HEK293 (cell line): ENCODE measurements at regions not wholly inside any gene's neighbourhood (a gene's known extent, or its start where the extent isn't known, plus 50 kb on each side); places are given as distances from the start of the nearest gene placed in this dataset.

Source experiments
- MZF1 ChIP-seq: fragments of 450-650 bp; formaldehyde crosslinking; IDR thresholded peaks from 2 replicates; pipeline ENCODE4 v1.5.1; 2017; ENCODE audit warnings: missing biosample characterization, missing genetic modification characterization, borderline replicate concordance
- YY1 ChIP-seq: fragments of 450-650 bp; formaldehyde crosslinking; IDR thresholded peaks from 2 replicates; pipeline ENCODE4 v1.5.1; 2018; ENCODE audit warnings: missing biosample characterization, missing genetic modification characterization
- ZBTB17 ChIP-seq: fragments of 450-650 bp; formaldehyde crosslinking; IDR thresholded peaks from 2 replicates; pipeline ENCODE4 v1.5.1; 2016; ENCODE audit warnings: missing biosample characterization, missing genetic modification characterization
- ZBTB21 ChIP-seq: fragments of 450-650 bp; formaldehyde crosslinking; IDR thresholded peaks from 2 replicates; pipeline ENCODE4 v1.5.1; 2017; ENCODE audit warnings: missing biosample characterization, missing genetic modification characterization
- ZNF423 ChIP-seq: fragments of 450-650 bp; formaldehyde crosslinking; IDR thresholded peaks from 2 replicates; pipeline ENCODE4 v1.5.1; 2016; ENCODE audit warnings: missing biosample characterization, missing genetic modification characterization
- TF ChIP-seq, protein P1 (sequence below): fragments of 450-650 bp; formaldehyde crosslinking; IDR thresholded peaks from 2 replicates; pipeline ENCODE4 v1.5.1; 2016; ENCODE audit warnings: missing biosample characterization, missing genetic modification characterization
- TF ChIP-seq, protein P2 (sequence below): fragments of 450-650 bp; formaldehyde crosslinking; IDR thresholded peaks from 2 replicates; pipeline ENCODE4 v1.5.1; 2017; ENCODE audit warnings: missing biosample characterization, missing genetic modification characterization

GRCh38 chr14:58796242-58797009 is 158.7 kb downstream of the DACT1 start:
- TF ChIP-seq, protein P1, sequence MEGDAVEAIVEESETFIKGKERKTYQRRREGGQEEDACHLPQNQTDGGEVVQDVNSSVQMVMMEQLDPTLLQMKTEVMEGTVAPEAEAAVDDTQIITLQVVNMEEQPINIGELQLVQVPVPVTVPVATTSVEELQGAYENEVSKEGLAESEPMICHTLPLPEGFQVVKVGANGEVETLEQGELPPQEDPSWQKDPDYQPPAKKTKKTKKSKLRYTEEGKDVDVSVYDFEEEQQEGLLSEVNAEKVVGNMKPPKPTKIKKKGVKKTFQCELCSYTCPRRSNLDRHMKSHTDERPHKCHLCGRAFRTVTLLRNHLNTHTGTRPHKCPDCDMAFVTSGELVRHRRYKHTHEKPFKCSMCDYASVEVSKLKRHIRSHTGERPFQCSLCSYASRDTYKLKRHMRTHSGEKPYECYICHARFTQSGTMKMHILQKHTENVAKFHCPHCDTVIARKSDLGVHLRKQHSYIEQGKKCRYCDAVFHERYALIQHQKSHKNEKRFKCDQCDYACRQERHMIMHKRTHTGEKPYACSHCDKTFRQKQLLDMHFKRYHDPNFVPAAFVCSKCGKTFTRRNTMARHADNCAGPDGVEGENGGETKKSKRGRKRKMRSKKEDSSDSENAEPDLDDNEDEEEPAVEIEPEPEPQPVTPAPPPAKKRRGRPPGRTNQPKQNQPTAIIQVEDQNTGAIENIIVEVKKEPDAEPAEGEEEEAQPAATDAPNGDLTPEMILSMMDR (tag by site-specific recombination) = no peak
- TF ChIP-seq ZBTB21 (tag by site-specific recombination) (no peak), YY1 (tag by site-specific recombination) (no peak), ZNF423 (no peak), ZBTB17 (no peak), MZF1 (tag by site-specific recombination) (no peak)
- TF ChIP-seq, protein P2, sequence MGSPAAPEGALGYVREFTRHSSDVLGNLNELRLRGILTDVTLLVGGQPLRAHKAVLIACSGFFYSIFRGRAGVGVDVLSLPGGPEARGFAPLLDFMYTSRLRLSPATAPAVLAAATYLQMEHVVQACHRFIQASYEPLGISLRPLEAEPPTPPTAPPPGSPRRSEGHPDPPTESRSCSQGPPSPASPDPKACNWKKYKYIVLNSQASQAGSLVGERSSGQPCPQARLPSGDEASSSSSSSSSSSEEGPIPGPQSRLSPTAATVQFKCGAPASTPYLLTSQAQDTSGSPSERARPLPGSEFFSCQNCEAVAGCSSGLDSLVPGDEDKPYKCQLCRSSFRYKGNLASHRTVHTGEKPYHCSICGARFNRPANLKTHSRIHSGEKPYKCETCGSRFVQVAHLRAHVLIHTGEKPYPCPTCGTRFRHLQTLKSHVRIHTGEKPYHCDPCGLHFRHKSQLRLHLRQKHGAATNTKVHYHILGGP (tag by site-specific recombination) = no peak
